Endothelial cell of umbilical vein (primary cell): ENCODE measurements at regions not wholly inside any gene's neighbourhood (a gene's known extent, or its start where the extent isn't known, plus 50 kb on each side); places are given as distances from the start of the nearest gene placed in this dataset.

Experiments
- JUN ChIP-seq: IDR thresholded peaks from 2 replicates; pipeline ENCODE4 v1.6.1; 2011; ENCODE audit warnings: borderline replicate concordance, low read depth; ENCODE audit not compliant: insufficient read length, insufficient read depth
- MYC ChIP-seq: IDR thresholded peaks from one replicate; pipeline ENCODE4 v1.6.1; 2011; ENCODE audit warnings: mild to moderate bottlenecking, low read depth, low read length
- POLR2A ChIP-seq: IDR thresholded peaks from 2 replicates; pipeline ENCODE4 v1.6.1; 2012; ENCODE audit warnings: low read depth, mild to moderate bottlenecking, control low read depth, low read length
- POLR2AphosphoS5 ChIP-seq: IDR thresholded peaks from 2 replicates; pipeline ENCODE4 v1.6.1; 2012; ENCODE audit warnings: low read depth, mild to moderate bottlenecking, control low read depth, low read length, moderate library complexity; ENCODE audit not compliant: insufficient read depth
- TF ChIP-seq, protein P1 (sequence below), 2 donors: IDR thresholded peaks; 1 replicate in 1 of 2; 2 replicates in 1 of 2; pipeline ENCODE4 v1.5.1; 2011; ENCODE audit warnings: low read length in 2 of 2, mild to moderate bottlenecking in 2 of 2, moderate library complexity in 2 of 2, control low read depth in 1 of 2, inconsistent platforms in 1 of 2, low read depth in 1 of 2; ENCODE audit not compliant: insufficient read depth in 1 of 2; ENCODE audit errors: extremely low read depth in 1 of 2

DNA sequence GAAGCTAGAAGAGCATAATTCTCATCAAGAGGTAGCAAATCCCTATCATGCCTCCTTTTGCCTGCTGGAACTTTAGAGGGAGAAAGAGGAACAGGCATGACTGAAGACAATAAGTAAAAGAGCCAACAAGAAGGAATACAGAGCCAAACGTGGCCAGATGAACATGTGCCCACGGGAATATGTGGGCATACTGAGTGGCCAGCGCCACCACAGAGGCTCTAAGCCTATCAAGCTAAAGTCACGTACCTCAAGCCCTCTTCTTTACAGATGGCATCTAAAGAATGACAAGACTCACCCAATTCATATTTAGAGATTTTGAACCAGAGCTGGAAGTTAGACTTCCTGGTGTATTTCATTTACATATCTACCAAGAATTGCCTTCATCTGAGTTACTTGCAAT, 59.9 kb upstream of the ITGA4 start:
- TF ChIP-seq, protein P1, sequence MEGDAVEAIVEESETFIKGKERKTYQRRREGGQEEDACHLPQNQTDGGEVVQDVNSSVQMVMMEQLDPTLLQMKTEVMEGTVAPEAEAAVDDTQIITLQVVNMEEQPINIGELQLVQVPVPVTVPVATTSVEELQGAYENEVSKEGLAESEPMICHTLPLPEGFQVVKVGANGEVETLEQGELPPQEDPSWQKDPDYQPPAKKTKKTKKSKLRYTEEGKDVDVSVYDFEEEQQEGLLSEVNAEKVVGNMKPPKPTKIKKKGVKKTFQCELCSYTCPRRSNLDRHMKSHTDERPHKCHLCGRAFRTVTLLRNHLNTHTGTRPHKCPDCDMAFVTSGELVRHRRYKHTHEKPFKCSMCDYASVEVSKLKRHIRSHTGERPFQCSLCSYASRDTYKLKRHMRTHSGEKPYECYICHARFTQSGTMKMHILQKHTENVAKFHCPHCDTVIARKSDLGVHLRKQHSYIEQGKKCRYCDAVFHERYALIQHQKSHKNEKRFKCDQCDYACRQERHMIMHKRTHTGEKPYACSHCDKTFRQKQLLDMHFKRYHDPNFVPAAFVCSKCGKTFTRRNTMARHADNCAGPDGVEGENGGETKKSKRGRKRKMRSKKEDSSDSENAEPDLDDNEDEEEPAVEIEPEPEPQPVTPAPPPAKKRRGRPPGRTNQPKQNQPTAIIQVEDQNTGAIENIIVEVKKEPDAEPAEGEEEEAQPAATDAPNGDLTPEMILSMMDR (IDR thresholded peaks at IDR 0.05; ENCODE audit: extremely low read depth in 1 of 2, insufficient read depth in 1 of 2, low read depth in 1 of 2, low read length in 2 of 2): no peak
- TF ChIP-seq POLR2A: no peak
- TF ChIP-seq POLR2AphosphoS5: no peak
- no peak for TF ChIP-seq MYC
- no peak for TF ChIP-seq JUN
